ENCODE measurements at regions not wholly inside any gene's neighbourhood (a gene's known extent, or its start where the extent isn't known, plus 50 kb on each side); places are given as distances from the start of the nearest gene placed in this dataset.

GRCh38 chr11:57083641-57084385, 95.1 kb downstream of the OR5AK2 start:
- H3K9me3 ChIP-seq (replicated peaks), result no peaks in the 10 kb centered on the region
- no peaks in the 10 kb centered on the region for H3K4me1 ChIP-seq
- DNase-seq, result no peak
- TF ChIP-seq CTCF (IDR thresholded peaks at IDR 0.05; ENCODE audit: borderline replicate concordance), result no peak
- intact Hi-C loops (cut with micrococcal nuclease), result no loop called here
- H3K4me3 ChIP-seq, result no peak overlapping the region
- H3K27ac ChIP-seq (replicated peaks), result no peak overlapping the region
- H3K36me3 ChIP-seq, result no peaks in the 10 kb centered on the region
- no peaks in the 10 kb centered on the region for H3K27me3 ChIP-seq (ENCODE audit: low read depth)

- TF ChIP-seq CTCF (IDR thresholded peaks at IDR 0.05; ENCODE audit: borderline replicate concordance), result peak; percentile 19
Observed at GRCh38 chr11:57085611-57086010, 96.1 kb upstream of the LRRC55 start.

GRCh38 chr11:57087991-57088390, 93.8 kb upstream of the LRRC55 start:
- no peak overlapping the region for H3K27ac ChIP-seq (replicated peaks)
- TF ChIP-seq CTCF (IDR thresholded peaks at IDR 0.05; ENCODE audit: borderline replicate concordance), result no peak
- intact Hi-C loops (cut with micrococcal nuclease), result no loop called here
- H3K4me1 ChIP-seq, result no peaks in the 10 kb centered on the region
- no peak for DNase-seq
- H3K4me3 ChIP-seq, result no peak overlapping the region
- no peaks in the 10 kb centered on the region for H3K9me3 ChIP-seq (replicated peaks)
- no peaks in the 10 kb centered on the region for H3K27me3 ChIP-seq (ENCODE audit: low read depth)
- H3K36me3 ChIP-seq, result no peaks in the 10 kb centered on the region

More at GRCh38 chr11:57085611-57086010, 96.1 kb upstream of the LRRC55 start:
- Histone ChIP-seq H3K27ac (replicated peaks) (no peak overlapping the region), H3K4me1 (no peaks in the 10 kb centered on the region), H3K4me3 (no peak overlapping the region), H3K36me3 (no peaks in the 10 kb centered on the region), H3K27me3 (ENCODE audit: low read depth) (no peaks in the 10 kb centered on the region), H3K9me3 (replicated peaks) (no peaks in the 10 kb centered on the region)
- no peak for DNase-seq
- intact Hi-C loops (cut with micrococcal nuclease), result no loop called here

GRCh38 chr11:57092028-57092698, 89.6 kb upstream of the LRRC55 start:
- Histone ChIP-seq H3K4me1 (no peaks in the 10 kb centered on the region), H3K4me3 (no peak overlapping the region), H3K27me3 (ENCODE audit: low read depth) (no peaks in the 10 kb centered on the region), H3K36me3 (no peaks in the 10 kb centered on the region), H3K27ac (replicated peaks) (no peak overlapping the region), H3K9me3 (replicated peaks) (no peaks in the 10 kb centered on the region)
- intact Hi-C loops (cut with micrococcal nuclease), result no loop called here
- no peak for TF ChIP-seq CTCF (IDR thresholded peaks at IDR 0.05; ENCODE audit: borderline replicate concordance)
- no peak for DNase-seq

GRCh38 chr11:57094181-57094935, 87.4 kb upstream of the LRRC55 start:
- intact Hi-C loops (cut with micrococcal nuclease), result no loop called here
- peaks cover 12% of the 10 kb centered on the region for H3K4me1 ChIP-seq
- no peaks in the 10 kb centered on the region for H3K9me3 ChIP-seq (replicated peaks)
- DNase-seq, result no peak
- no peak overlapping the region for H3K27ac ChIP-seq (replicated peaks)
- H3K36me3 ChIP-seq, result no peaks in the 10 kb centered on the region
- H3K27me3 ChIP-seq (ENCODE audit: low read depth), result no peaks in the 10 kb centered on the region
- no peak for TF ChIP-seq CTCF (IDR thresholded peaks at IDR 0.05; ENCODE audit: borderline replicate concordance)
- H3K4me3 ChIP-seq, result no peak overlapping the region
